Activated CD8-positive, alpha-beta T cell treated with anti-CD3 and anti-CD28 coated beads for 36 hours (primary cell): ENCODE measurements at regions not wholly inside any gene's neighbourhood (a gene's known extent, or its start where the extent isn't known, plus 50 kb on each side); places are given as distances from the start of the nearest gene placed in this dataset.

Source experiments
- ATAC-seq: fragments of 200-7000 bp; cut with Tn5 transposase; one replicate; pipeline ENCODE4 v1.10.0; 2021; ENCODE audit warnings: mild to moderate bottlenecking, moderate library complexity
- CTCF ChIA-PET: fragments of 350-600 bp; sonication (Branson Sonifier 250); formaldehyde crosslinking; loops from one replicate; lab custom pipeline; 2021; ENCODE audit warnings: antibody characterized with exemption; lab: Charles Lee
- POLR2A ChIA-PET: fragments of 350-600 bp; sonication (Branson Sonifier 250); formaldehyde crosslinking; loops from one replicate; lab custom pipeline; 2021; ENCODE audit warnings: antibody characterized with exemption; lab: Charles Lee
- DNase-seq: peaks from one replicate; pipeline ENCODE4 v3.0.0-alpha.2; 2020
- H3K27ac Mint-ChIP-seq: one replicate; pipeline ENCODE4 v1.8.0; 2021; ENCODE audit warnings: mild to moderate bottlenecking, mixed read lengths
- H3K27me3 Mint-ChIP-seq: one replicate; pipeline ENCODE4 v1.8.0; 2021; ENCODE audit warnings: mixed read lengths
- H3K36me3 Mint-ChIP-seq: one replicate; pipeline ENCODE4 v1.8.0; 2021; ENCODE audit warnings: low read depth, mixed read lengths
- H3K4me1 Mint-ChIP-seq: one replicate; pipeline ENCODE4 v1.8.0; 2021; ENCODE audit warnings: low read depth, mixed read lengths
- H3K4me3 Mint-ChIP-seq: one replicate; pipeline ENCODE4 v1.8.0; 2021; ENCODE audit warnings: mild to moderate bottlenecking, moderate library complexity, mixed read lengths
- H3K9me3 Mint-ChIP-seq: one replicate; pipeline ENCODE4 v1.8.0; 2021; ENCODE audit warnings: mixed read lengths
- intact Hi-C: fragments of 100-400 bp; cut with micrococcal nuclease; formaldehyde crosslinking; loops from one replicate; pipeline ENCODE4 v1.10.0; 2022
- TF ChIP-seq, protein P1 (sequence below): fragments of 200-600 bp; IDR thresholded peaks from one replicate; pipeline ENCODE4 v1.8.0; 2022; ENCODE audit warnings: antibody characterized with exemption, mild to moderate bottlenecking

DNA sequence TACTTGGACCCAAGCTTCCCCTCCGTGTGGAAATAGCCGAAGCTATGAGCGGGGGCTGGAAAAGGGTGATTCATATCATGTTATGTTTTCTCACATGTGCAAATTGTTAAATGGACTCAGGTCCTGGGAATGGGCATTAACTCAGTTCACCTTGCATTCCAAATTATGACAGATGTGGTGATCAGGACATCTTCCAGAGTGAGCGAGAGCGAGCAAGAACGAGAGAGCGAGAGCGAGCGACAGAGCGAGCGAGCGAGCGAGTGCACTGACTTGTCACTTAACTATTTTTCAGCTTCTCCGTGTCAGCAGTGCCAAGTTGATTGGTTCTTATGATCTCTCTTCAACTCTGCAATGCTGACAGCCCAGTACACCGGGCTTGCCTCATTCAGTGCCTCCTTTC, 437.4 kb upstream of the NRSN1 start:
- ATAC-seq (no peak), DNase-seq (no peak)
- CTCF ChIA-PET, result no interaction called here
- H3K27ac Mint-ChIP-seq, result no peak overlapping the region
- POLR2A ChIA-PET, result no interaction called here
- no peak overlapping the region for H3K4me3 Mint-ChIP-seq
- no peaks in the 10 kb centered on the region for H3K36me3 Mint-ChIP-seq
- intact Hi-C loops, result no loop called here
- H3K4me1 Mint-ChIP-seq, result no peaks in the 10 kb centered on the region
- H3K9me3 Mint-ChIP-seq, result peaks cover 2% of the 10 kb centered on the region
- TF ChIP-seq, protein P1, sequence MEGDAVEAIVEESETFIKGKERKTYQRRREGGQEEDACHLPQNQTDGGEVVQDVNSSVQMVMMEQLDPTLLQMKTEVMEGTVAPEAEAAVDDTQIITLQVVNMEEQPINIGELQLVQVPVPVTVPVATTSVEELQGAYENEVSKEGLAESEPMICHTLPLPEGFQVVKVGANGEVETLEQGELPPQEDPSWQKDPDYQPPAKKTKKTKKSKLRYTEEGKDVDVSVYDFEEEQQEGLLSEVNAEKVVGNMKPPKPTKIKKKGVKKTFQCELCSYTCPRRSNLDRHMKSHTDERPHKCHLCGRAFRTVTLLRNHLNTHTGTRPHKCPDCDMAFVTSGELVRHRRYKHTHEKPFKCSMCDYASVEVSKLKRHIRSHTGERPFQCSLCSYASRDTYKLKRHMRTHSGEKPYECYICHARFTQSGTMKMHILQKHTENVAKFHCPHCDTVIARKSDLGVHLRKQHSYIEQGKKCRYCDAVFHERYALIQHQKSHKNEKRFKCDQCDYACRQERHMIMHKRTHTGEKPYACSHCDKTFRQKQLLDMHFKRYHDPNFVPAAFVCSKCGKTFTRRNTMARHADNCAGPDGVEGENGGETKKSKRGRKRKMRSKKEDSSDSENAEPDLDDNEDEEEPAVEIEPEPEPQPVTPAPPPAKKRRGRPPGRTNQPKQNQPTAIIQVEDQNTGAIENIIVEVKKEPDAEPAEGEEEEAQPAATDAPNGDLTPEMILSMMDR, result no peak
- H3K27me3 Mint-ChIP-seq, result no peaks in the 10 kb centered on the region

DNA sequence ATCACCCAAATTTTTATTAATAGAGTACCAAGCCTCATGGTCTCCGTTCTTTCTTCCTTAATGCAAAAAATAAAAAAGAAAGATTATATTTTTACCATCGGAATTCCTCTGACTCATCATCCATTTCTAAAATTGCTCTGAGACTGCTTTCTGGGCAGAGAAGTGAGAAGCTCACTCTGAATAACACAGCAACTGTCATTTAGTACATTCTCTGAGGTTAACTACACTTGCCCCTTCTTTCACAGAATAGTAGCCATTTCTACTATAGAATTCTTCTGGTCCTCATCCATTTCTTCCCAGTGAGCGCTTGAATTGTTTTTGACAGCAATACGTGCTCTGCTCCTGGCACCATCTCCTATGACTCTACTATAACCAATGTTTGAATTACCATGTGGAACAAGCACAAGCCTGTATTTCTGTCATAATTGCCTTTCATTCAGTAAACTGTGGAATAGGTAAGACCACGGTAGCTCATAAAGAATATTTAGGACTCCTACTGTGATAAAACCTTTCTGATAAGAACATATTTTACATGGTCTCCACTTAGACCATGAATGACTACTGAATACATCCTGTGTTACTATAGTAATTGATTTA, 435.5 kb upstream of the NRSN1 start:
- no peaks in the 10 kb centered on the region for H3K27me3 Mint-ChIP-seq
- peaks cover 2% of the 10 kb centered on the region for H3K9me3 Mint-ChIP-seq
- intact Hi-C loops, result no loop called here
- TF ChIP-seq, protein P1, result no peak
- ChIA-PET CTCF (no interaction called here), POLR2A (no interaction called here)
- no peaks in the 10 kb centered on the region for H3K4me1 Mint-ChIP-seq
- DNase-seq (no peak), ATAC-seq (no peak)
- H3K27ac Mint-ChIP-seq, result no peak overlapping the region
- H3K4me3 Mint-ChIP-seq, result no peak overlapping the region
- H3K36me3 Mint-ChIP-seq, result no peaks in the 10 kb centered on the region

DNA sequence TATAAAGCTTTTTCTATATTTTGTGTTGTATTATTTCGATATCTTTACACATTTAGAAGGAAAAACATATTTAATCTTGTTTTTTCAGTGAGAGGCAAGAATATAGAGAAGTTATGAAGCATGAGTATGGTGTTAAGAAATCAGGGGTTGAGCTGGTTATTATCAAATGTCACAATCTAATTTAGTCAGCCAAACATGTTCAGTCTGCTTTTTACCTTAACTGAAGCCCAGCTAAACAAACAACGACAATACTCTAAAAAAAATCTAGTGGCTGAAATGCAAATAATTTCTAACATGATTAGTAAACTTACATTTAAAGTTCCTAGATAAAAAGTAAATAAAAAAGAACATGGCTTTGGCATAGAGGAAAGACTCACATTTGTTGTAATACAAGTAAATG, 433.8 kb upstream of the NRSN1 start:
- H3K4me3 Mint-ChIP-seq, result no peak overlapping the region
- H3K36me3 Mint-ChIP-seq, result no peaks in the 10 kb centered on the region
- ChIA-PET CTCF (no interaction called here), POLR2A (no interaction called here)
- H3K27me3 Mint-ChIP-seq, result no peaks in the 10 kb centered on the region
- TF ChIP-seq, protein P1, result no peak
- ATAC-seq, result no peak
- H3K4me1 Mint-ChIP-seq, result no peaks in the 10 kb centered on the region
- H3K27ac Mint-ChIP-seq, result no peak overlapping the region
- intact Hi-C loops, result no loop called here
- peaks cover 2% of the 10 kb centered on the region for H3K9me3 Mint-ChIP-seq
- no peak for DNase-seq

DNA sequence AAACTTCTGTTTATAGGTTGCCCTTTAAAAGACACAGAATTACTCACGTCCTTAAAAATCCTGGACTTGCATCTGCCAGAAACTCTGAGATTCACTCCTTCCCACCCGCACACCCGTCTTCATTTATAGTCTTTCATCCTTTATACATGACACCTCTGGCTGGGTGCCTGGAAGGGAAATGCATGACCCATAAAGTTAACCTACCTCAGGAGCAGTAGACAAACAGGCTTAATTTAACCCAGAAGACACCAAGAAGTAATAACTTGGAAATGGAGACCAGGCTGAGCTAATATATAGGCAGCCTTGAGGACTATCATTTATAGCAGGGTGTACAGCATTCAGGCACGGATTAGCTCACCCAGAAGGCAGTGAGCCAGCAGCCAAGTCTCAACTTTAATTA, 429.0 kb upstream of the NRSN1 start:
- DNase-seq (no peak), ATAC-seq (no peak)
- H3K36me3 Mint-ChIP-seq, result no peaks in the 10 kb centered on the region
- TF ChIP-seq, protein P1, result no peak
- CTCF ChIA-PET, result no interaction called here
- no peaks in the 10 kb centered on the region for H3K4me1 Mint-ChIP-seq
- peaks cover 4% of the 10 kb centered on the region for H3K9me3 Mint-ChIP-seq
- H3K4me3 Mint-ChIP-seq, result no peak overlapping the region
- intact Hi-C loops, result no loop called here
- H3K27me3 Mint-ChIP-seq, result no peaks in the 10 kb centered on the region
- POLR2A ChIA-PET, result no interaction called here
- no peak overlapping the region for H3K27ac Mint-ChIP-seq

DNA sequence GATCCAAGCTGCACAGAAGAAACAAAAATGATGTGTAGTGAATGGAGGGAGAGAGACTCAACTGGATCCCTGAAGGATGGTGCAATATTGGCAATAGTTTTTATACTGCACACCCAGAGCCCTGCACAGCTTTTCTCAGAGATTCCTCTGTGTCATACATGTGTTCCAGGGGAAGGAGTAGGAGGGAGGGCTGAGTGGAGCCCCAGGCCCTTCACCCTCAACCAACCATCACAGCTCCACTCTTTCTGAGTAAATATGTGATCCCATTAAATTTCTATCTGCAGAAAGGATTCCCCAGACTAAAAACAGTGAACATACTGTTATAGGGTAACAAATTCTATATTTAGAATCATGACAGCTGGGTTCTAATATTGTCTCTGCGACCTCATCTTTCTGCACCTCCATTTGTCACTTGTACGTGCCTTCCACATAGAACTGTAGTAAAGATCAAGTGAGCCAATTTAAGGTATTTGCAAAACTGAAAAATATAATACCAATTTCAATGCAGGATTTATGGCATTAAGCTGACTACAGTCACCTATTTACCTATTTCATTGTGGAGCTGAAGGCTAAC, 421.4 kb upstream of the NRSN1 start:
- no peaks in the 10 kb centered on the region for H3K27me3 Mint-ChIP-seq
- TF ChIP-seq, protein P1, result no peak
- intact Hi-C loops, result no loop called here

More for the DNA sequence above, 421.4 kb upstream of the NRSN1 start:
- POLR2A ChIA-PET, result no interaction called here
- no peaks in the 10 kb centered on the region for H3K36me3 Mint-ChIP-seq
- no peak overlapping the region for H3K4me3 Mint-ChIP-seq
- CTCF ChIA-PET, result no interaction called here
- H3K4me1 Mint-ChIP-seq, result no peaks in the 10 kb centered on the region
- no peak for ATAC-seq
- no peak overlapping the region for H3K27ac Mint-ChIP-seq
- DNase-seq, result no peak
- peaks cover 6% of the 10 kb centered on the region for H3K9me3 Mint-ChIP-seq
